Activated T-cell treated with anti-CD3 and anti-CD28 coated beads, Interleukin-2, amount 50 U/mL, for 72 hours (primary cell): ENCODE measurements at regions not wholly inside any gene's neighbourhood (a gene's known extent, or its start where the extent isn't known, plus 50 kb on each side); places are given as distances from the start of the nearest gene placed in this dataset.
"Not testable (repeated sequence)": the region's sequence is repeated elsewhere in the genome, so short reads cannot be mapped to it uniquely, and the experiment has no call there.

ENCODE experiments used
- ATAC-seq, 2 donors: fragments of 150-1000 bp; cut with Tn5 transposase; replicated peaks in 1 of 2; 2 replicates each; pipeline ENCODE4 v1.10.0; 2021; ENCODE audit warnings: moderate library complexity in 2 of 2, mild to moderate bottlenecking in 1 of 2
- DNase-seq, 2 donors: peaks; one replicate each; pipeline ENCODE4 v3.0.0; 2021 to 2022; ENCODE audit warnings: mixed read lengths in 1 of 2
- H3K27ac Mint-ChIP-seq: one replicate; pipeline ENCODE4 v1.8.0; 2022; ENCODE audit warnings: mild to moderate bottlenecking, moderate library complexity, mixed read lengths
- H3K27me3 Mint-ChIP-seq: one replicate; pipeline ENCODE4 v1.8.0; 2022; ENCODE audit warnings: low read depth, mixed read lengths
- H3K36me3 Mint-ChIP-seq, 2 donors: one replicate each; pipeline ENCODE4 v1.8.0; 2022; ENCODE audit warnings: mixed read lengths in 2 of 2, mild to moderate bottlenecking in 1 of 2; ENCODE audit not compliant: insufficient read depth in 2 of 2
- H3K4me1 Mint-ChIP-seq: one replicate; pipeline ENCODE4 v1.8.0; 2022; ENCODE audit warnings: low read depth, mixed read lengths
- H3K4me3 Mint-ChIP-seq, 2 donors: one replicate each; pipeline ENCODE4 v1.8.0; 2022; ENCODE audit warnings: mild to moderate bottlenecking in 2 of 2, mixed read lengths in 2 of 2, moderate library complexity in 2 of 2
- H3K9me3 Mint-ChIP-seq, 2 donors: one replicate each; pipeline ENCODE4 v1.8.0; 2022; ENCODE audit warnings: mixed read lengths in 2 of 2

DNA sequence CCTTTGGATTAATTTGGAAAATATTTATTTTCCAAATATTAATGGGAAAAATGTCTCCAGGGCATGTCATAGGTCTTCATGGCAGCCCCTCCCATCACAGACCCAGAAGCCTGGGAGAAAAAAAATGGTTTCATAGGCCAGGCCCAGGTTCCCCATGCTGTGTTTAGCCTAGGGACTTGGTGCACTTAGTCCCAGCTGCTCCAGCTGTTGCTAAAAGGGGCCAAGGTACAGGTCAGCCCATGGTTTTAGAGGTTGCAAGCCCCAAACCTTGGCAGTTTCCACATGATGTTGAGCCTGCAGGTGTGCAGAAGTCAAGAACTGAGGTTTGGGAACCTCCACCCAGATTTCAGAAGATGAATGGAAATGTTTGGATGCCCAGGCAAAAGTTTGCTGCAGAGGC is 309.6 kb downstream of the SOCS6 start:
- Mint-ChIP-seq H3K4me3 (no peak overlapping the region), H3K36me3 (peaks cover 0 to 1% of the 10 kb centered on the region in 2 donors), H3K27me3 (no peaks in the 10 kb centered on the region), H3K27ac (no peak overlapping the region), H3K9me3 (no peaks in the 10 kb centered on the region), H3K4me1 (peaks cover 11% of the 10 kb centered on the region)
- no peak for DNase-seq
- no peak for ATAC-seq

DNA sequence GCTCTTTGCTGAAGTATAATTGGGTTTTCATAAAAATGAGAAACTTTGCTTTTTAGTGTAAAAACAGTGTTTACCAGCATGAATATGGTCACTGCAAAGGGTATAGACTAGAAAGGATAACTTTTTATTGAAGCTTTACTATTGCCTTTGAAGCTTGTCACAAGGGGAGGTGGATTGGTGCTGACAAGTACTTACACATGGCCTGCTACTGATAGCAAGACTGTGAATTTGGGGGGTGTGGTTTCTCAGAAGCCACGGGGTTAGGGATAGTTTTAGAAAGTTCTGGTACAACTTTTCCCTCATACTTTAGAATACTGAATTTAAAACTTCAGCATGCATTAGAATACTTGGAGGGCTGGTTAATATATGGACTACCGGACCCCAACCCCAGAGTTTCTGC is 294.1 kb downstream of the SOCS6 start:
- Mint-ChIP-seq H3K4me1 (no peaks in the 10 kb centered on the region), H3K9me3 (peaks cover 7 to 16% of the 10 kb centered on the region in 2 donors), H3K36me3 (peaks cover 1 to 13% of the 10 kb centered on the region in 2 donors), H3K27me3 (no peaks in the 10 kb centered on the region), H3K4me3 (no peak overlapping the region), H3K27ac (no peak overlapping the region)
- ATAC-seq (no peak), DNase-seq (no peak)

DNA sequence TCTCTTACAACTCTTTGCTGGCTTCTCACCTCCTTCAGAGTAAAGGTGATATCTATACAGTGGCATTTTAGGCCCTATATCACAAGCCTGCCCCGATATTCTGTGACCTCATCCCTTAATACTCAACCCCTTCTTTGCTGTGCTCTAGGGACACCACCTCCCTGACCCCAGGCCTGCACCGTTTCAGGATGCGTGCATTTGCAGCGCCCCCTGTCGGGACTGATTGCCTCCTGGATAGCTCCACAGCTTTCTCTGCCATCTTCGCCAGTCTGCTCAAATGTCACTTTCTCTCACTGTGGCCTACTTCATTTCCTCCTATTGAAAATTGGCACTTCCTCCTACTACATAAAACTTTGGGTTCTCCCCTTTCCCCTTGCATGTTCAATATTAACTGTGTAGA is 289.6 kb downstream of the SOCS6 start:
- no peak for DNase-seq
- no peak overlapping the region for H3K27ac Mint-ChIP-seq
- H3K4me1 Mint-ChIP-seq = no peaks in the 10 kb centered on the region
- peaks cover 3 to 6% of the 10 kb centered on the region in 2 donors for H3K9me3 Mint-ChIP-seq
- no peak overlapping the region for H3K4me3 Mint-ChIP-seq
- H3K36me3 Mint-ChIP-seq = no peaks in the 10 kb centered on the region
- H3K27me3 Mint-ChIP-seq = no peaks in the 10 kb centered on the region
- no peak for ATAC-seq

DNA sequence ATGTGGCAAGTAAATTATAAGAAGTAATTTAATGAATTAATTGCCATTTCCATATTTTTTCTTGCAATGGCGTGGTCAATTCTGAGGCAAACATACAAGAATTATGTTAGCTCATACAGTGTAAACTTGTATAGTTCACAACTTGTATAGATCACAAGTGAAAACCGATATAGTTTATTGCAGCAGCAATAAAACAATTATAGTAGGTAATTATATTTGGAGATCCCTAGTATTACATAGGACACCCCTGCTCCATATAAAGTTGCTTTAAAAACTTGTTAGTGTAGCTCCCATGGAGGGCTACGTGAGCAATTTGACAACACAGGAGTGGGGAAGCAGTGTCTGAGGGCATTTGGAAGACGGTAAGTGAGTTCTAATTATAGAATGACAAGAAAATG is 288.2 kb downstream of the SOCS6 start:
- peaks cover 5 to 8% of the 10 kb centered on the region in 2 donors for H3K9me3 Mint-ChIP-seq
- no peaks in the 10 kb centered on the region for H3K27me3 Mint-ChIP-seq
- DNase-seq = no peak
- no peaks in the 10 kb centered on the region for H3K36me3 Mint-ChIP-seq
- no peaks in the 10 kb centered on the region for H3K4me1 Mint-ChIP-seq
- no peak overlapping the region for H3K4me3 Mint-ChIP-seq
- H3K27ac Mint-ChIP-seq = no peak overlapping the region
- ATAC-seq = no peak

DNA sequence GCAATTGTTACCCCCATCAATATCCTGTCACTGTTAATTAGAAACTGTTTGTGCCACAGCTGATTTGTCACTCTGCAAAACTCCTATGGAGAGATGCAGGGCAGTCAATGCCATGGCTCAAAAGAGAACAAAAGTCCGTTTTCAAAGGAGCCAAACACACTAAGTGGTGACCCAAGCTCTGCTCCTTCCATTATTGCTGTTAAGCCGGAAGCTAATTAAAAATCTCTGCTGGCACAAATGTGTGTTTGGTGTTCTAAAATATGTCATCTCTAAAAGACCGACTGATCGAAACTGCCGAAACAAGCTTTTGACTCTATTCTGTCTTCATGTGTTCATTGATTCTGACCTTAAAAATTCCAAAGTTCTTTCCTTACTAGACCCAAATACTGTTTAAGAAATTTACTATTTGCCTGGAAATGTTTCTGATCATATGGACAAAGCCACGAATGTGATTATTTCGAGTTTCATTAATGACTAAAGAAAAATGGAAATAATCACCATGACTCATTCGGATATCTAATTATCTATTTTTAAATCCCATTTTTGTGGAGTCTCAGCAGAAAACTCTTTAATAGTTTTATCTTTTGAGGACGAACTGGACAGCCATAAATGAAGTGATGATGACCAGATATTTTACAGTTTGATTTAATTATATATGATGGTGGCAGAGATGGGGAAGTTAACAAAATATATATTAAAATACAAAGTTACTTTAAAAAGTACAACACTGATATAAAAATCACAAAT is 287.6 kb downstream of the SOCS6 start:
- Mint-ChIP-seq H3K9me3 (peaks cover 5 to 8% of the 10 kb centered on the region in 2 donors), H3K4me3 (no peak overlapping the region), H3K36me3 (no peaks in the 10 kb centered on the region), H3K27me3 (no peaks in the 10 kb centered on the region), H3K27ac (no peak overlapping the region), H3K4me1 (no peaks in the 10 kb centered on the region)
- no peak for ATAC-seq
- no peak for DNase-seq

DNA sequence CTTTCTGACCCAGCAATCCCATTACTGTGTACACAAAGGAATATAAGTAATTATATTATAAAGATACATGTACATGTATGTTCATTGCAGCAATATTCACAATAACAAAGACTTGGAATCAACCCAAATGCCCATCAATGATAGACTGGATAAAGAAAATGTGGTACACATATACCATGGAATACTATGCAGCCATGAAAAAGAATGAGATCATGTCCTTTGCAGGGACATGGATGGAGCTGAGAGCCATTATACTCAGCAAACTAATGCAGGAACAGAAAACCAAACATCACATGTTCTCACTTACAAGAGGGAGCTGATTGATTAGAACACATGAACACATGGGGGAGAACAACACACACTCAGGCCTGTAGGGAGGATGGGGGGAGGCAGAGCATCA is 286.1 kb downstream of the SOCS6 start:
- H3K36me3 Mint-ChIP-seq, DNase-seq, H3K4me3 Mint-ChIP-seq, H3K27ac Mint-ChIP-seq, H3K9me3 Mint-ChIP-seq, H3K27me3 Mint-ChIP-seq, H3K4me1 Mint-ChIP-seq, ATAC-seq: not testable (repeated sequence)

DNA sequence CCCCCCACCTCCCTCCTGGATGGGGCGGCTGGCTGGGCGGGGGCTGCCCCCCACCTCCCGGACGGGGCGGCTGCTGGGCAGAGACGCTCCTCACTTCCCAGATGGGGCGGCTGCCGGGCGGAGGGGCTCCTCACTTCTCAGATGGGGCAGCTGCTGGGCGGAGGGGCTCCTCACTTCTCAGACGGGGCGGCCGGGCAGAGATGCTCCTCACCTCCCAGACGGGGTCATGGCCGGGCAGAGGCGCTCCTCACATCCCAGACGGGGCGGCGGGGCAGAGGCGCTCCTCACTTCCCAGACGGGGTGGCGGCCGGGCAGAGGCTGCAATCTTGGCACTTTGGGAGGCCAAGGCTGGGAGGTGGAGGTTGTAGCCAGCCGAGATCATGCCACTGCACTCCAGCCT is 280.8 kb downstream of the SOCS6 start:
- H3K36me3 Mint-ChIP-seq, H3K4me3 Mint-ChIP-seq, ATAC-seq: not testable (repeated sequence)

DNA sequence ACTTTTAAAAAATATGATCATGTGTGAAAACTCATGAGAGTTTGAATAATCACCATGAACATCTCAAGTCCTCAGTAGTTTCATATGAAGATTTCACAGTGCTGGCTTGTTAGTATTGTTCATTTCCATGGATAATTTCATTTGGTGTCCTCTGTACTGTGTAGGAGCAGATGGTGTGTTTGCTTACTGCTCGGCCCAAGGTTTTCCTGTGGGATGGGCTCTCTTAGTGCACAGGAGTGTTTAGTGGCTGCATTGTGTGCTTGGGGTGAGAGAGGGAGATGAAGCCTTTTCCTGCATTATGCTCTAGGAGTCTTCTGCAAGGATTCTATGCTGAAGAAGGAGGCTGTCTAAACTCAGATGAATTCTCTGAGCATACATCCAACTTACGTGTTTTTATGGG is 270.6 kb downstream of the SOCS6 start:
- DNase-seq = no peak
- H3K4me1 Mint-ChIP-seq = no peaks in the 10 kb centered on the region
- no peaks in the 10 kb centered on the region for H3K36me3 Mint-ChIP-seq
- H3K4me3 Mint-ChIP-seq = no peak overlapping the region
- no peak for ATAC-seq
- no peaks in the 10 kb centered on the region for H3K27me3 Mint-ChIP-seq
- no peak overlapping the region for H3K27ac Mint-ChIP-seq
- H3K9me3 Mint-ChIP-seq = peaks cover 3 to 4% of the 10 kb centered on the region in 2 donors

More for the DNA sequence above, 280.8 kb downstream of the SOCS6 start:
- DNase-seq, H3K27ac Mint-ChIP-seq, H3K9me3 Mint-ChIP-seq, H3K27me3 Mint-ChIP-seq, H3K4me1 Mint-ChIP-seq: not testable (repeated sequence)

DNA sequence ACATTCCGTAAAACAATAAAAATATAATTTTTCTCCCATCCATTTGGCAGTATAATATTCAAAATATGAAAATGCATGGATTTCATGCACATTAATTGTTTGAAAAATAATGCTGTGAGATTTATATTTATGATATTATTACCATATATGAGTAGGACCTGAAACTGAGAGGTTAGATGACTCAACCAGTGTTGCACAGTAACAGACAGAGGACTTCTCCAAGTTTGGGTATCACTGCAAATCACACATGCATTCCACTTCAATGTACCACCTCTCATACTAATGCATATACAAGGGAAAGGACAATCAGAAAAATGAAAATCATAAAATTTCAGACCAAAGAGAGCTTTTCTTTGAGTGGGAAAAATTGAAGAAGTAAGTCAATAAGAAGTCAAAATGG is 269.5 kb downstream of the SOCS6 start:
- no peaks in the 10 kb centered on the region for H3K27me3 Mint-ChIP-seq
- H3K4me3 Mint-ChIP-seq = no peak overlapping the region
- DNase-seq = no peak
- H3K36me3 Mint-ChIP-seq = no peaks in the 10 kb centered on the region
- H3K9me3 Mint-ChIP-seq = peaks cover 3 to 4% of the 10 kb centered on the region in 2 donors
- peaks cover 3% of the 10 kb centered on the region for H3K4me1 Mint-ChIP-seq
- ATAC-seq = no peak
- H3K27ac Mint-ChIP-seq = no peak overlapping the region

DNA sequence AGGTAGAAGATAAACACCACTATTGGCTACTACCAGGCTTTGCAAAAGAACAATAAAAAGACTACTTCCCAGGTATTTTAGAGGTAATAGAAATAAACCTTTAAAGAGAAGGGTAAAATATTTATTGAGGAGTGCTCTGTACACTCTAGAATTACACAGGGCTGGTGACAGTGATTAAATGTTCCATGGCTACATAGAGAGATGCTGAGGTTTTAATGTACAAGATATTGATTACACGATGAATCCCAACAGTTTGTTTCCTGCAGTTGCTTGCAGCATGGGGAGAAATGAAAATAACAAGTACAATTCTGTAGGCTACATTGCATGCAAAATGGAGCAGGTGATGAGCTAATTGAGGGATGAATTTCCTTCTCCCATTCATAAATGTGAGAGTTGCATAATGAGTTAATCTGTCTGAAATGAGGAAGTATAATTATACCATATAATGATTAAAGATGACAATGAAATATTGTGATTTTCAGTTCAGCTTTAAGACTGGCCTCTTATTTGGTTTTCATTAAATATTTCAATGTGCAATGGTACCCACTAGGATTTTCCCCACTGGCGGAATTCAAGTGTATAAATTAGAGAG is 266.1 kb downstream of the SOCS6 start:
- H3K4me1 Mint-ChIP-seq = peaks cover 6% of the 10 kb centered on the region
- H3K27ac Mint-ChIP-seq = no peak overlapping the region
- ATAC-seq (no peak), DNase-seq (no peak)
- H3K4me3 Mint-ChIP-seq = no peak overlapping the region
- H3K36me3 Mint-ChIP-seq = no peaks in the 10 kb centered on the region
- H3K9me3 Mint-ChIP-seq = peaks cover 0 to 3% of the 10 kb centered on the region in 2 donors
- no peaks in the 10 kb centered on the region for H3K27me3 Mint-ChIP-seq

DNA sequence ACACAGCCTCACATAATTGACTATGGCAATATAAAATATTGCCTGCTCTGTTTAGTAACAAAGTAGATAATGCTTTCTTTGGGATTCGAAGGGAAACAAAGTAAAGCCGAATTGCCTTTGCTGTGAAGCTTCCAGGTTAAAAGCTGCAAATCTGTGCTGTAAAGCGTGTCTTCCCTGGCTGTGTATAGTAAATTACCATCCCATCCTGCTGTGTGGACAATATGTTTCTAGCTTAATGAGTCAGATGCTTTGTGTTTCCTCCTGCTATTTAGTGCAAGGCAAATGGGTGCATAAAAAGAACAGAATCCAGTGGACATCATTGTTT is 265.1 kb downstream of the SOCS6 start:
- H3K9me3 Mint-ChIP-seq = peaks cover 1 to 2% of the 10 kb centered on the region in 2 donors
- peak overlapping the region in 1 of 2 donors; percentile 49 for H3K4me3 Mint-ChIP-seq
- no peak overlapping the region for H3K27ac Mint-ChIP-seq
- ATAC-seq (no peak), DNase-seq (no peak)
- H3K4me1 Mint-ChIP-seq = peaks cover 6% of the 10 kb centered on the region
- H3K27me3 Mint-ChIP-seq = no peaks in the 10 kb centered on the region
- H3K36me3 Mint-ChIP-seq = no peaks in the 10 kb centered on the region

DNA sequence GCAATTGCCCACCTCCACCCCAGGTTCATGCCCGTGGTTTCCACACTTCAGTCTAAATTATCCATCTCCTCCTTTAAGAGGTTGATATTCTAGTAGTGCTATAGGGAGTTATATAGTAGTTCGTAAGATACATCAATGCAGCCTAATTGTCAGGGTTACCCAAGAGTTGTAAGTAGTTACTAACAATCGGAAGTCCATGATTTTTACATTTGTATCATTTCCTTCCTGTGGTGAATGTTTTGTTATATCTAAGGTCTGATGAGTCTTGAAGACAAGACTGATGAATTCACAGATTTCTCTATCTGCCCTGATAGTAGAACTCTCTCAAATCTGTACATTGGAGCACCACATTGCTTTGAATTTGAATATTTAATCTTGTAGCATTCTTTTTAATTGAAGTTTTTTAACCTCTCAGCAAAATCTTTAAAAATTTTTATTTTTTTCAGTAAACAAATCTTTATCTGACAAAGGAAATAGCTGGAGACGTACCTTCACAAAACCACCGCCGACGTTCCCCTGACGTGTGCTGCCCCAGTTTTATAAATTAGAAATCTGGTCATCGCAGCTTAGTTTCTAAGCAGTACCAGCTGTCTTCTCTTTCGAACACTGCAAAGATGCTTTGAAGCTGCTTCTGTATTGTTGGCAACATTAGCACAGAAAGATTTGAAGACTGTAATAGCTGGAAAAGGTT is 264.5 kb downstream of the SOCS6 start:
- no peaks in the 10 kb centered on the region for H3K36me3 Mint-ChIP-seq
- H3K9me3 Mint-ChIP-seq = peaks cover 1 to 2% of the 10 kb centered on the region in 2 donors
- H3K4me3 Mint-ChIP-seq = peak overlapping the region in 1 of 2 donors; percentile 49
- ATAC-seq = no peak
- no peak for DNase-seq
- peaks cover 6% of the 10 kb centered on the region for H3K4me1 Mint-ChIP-seq
- H3K27me3 Mint-ChIP-seq = no peaks in the 10 kb centered on the region
- no peak overlapping the region for H3K27ac Mint-ChIP-seq

DNA sequence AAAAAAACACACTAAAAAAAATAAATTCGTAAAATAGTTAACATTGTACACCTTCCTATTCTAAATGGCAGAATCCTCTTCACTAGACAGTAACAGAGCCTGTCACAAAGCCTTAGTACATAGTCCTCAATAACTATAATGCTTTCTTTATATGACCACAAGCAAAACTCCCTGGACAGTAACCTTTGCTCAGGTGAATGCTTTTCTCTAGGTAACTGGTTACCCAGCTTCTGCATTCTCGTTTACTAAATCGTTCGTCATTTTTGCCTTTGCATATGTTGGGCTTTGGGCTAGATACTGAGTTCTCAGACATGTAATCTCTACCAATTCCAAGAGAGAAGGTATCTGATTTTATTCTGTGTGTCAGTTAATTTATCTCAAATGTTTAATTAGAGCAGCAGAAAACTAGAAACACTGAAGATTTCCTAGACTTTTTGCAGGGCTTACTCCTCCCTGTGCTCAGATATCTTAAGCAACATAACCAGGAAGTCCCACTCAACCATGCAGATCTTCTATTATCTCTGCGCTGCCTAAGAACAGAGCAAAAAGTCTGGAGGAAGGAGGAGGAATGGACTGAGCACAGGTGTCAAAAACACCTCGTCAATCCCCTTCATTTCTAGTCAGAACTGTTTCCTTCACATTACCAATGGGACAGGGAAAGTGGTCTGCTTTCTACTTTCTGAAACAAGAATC is 247.7 kb downstream of the SOCS6 start:
- DNase-seq (no peak), ATAC-seq (no peak)
- peaks cover 0 to 3% of the 10 kb centered on the region in 2 donors for H3K36me3 Mint-ChIP-seq
- H3K27ac Mint-ChIP-seq = no peak overlapping the region
- no peak overlapping the region for H3K4me3 Mint-ChIP-seq
- peaks cover 3% of the 10 kb centered on the region in 2 donors for H3K9me3 Mint-ChIP-seq
- H3K4me1 Mint-ChIP-seq = peaks cover 6% of the 10 kb centered on the region
- H3K27me3 Mint-ChIP-seq = no peaks in the 10 kb centered on the region
